Medulla oblongata (tissue), 1 donor: ENCODE measurements at regions not wholly inside any gene's neighbourhood (a gene's known extent, or its start where the extent isn't known, plus 50 kb on each side); places are given as distances from the start of the nearest gene placed in this dataset.
"Not testable (repeated sequence)": the region's sequence is repeated elsewhere in the genome, so short reads cannot be mapped to it uniquely, and the experiment has no call there.

Source experiments
- DNase-seq: peaks from one replicate; pipeline ENCODE4 v3.0.0-alpha.2; 2015; ENCODE audit errors: extremely low spot score

DNA sequence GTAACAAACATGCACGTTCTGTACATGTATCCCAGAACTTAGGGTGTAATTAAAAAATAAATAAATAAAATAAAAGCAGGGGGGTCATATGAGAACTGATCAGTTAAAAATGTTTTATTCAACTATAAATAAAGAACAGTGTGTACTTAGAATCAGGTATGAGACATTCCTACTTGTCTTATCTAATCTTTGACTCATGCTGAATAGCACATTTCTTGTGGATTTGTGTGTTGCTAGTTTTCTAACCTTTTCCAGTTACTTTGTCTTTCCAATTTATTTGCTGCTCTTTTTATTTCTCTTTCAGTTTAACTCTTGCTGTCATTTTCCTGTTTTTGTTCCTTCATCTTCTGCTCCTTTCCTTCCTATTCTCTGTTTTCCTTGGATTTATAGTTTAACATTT lies 1917.1 kb upstream of the CDH6 start:
- DNase-seq = no peak

DNA sequence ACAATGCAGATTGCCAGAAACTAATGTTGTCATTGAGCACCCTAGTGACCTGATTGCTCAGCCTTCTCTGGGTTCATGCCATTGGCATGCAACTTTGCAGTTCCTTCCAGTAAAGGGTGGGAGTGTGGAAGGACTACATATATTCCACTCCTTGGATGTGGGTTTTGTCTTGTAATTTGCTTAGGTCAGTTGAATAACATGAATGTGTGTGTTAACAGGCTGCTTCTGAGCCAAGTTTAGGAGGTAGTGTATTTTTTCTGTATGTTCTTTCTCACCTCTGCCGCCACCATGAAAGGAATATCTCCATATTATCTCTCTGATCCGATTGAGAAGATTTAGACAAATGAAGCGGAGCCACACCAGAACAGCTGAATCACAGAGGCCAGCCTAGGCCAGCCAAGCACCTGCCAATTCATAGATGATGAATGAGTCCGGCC lies 1929.6 kb upstream of the CDH6 start:
- no peak for DNase-seq

DNA sequence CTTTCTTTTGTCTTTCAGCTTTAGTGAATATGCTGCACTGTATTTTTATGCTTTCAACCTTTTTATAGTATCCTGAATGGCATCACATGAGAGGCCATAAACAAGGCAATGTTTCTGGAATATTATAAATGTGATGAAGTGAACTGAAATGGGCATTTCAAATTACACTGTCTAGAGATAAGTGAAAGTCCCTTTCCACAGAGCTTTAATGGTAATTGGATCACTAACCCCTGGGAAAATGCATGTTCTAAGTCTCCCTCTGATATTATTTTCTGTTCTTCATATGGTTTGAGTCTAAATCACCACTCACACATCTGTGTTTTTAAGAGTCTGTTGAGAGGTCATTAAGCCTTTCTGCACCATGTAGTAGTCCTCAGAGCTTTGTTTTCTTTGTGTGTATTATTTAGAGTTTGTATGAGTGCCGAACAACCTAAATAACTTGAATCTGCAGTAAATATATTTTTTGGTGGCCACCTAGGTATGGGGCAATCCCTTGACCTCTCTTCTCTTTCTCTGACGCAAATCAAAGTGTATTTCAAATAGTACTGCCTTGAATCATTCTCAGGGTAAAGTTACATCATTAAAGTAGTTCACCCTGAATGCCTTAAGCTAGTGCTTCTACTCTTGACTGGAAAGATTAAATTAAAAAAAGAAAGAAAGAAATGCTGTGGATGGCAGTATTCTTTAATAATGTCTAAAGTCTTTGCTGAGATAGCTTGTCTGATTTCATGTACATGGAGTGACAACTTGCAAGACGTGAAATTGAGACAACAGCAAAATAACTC lies 1931.0 kb upstream of the CDH6 start:
- DNase-seq = no peak

DNA sequence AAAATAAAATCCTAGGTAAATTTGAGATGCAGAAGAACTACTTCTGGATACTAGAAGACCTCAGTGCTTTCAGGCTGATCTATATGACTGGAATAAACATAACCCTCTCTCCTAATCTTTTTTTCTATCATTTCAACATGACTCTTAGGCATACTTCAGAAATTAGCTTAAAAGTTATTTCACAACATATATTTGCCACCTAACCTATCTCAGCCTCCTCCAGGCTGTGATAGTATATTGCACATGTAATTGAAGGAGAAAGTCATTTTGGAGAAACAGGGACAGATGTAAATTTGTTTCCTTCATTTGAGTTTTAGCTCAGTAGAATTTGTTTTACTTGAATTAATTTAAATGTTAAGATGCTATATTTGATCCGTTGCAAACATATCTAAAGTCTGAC lies 1932.3 kb upstream of the CDH6 start:
- DNase-seq = no peak

DNA sequence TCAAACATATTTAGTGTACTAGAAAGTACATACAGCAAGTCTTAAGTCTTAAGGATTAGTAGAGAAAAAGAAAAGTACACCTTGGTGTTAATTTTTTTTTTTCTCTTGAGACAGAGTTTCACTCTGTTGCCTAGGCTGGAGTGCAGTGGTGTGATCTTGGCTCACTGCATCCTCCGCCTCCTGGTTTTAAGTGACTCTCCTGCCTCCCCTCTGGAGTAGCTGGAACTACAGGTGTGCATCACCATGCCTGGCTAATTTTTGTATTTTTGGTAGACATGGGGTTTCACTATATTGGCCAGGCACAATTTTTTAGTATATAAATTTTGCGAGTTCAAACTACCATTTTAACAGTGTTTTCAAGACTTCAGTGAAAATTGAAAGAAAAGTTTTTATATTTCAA lies 1941.1 kb upstream of the CDH6 start:
- DNase-seq = no peak

DNA sequence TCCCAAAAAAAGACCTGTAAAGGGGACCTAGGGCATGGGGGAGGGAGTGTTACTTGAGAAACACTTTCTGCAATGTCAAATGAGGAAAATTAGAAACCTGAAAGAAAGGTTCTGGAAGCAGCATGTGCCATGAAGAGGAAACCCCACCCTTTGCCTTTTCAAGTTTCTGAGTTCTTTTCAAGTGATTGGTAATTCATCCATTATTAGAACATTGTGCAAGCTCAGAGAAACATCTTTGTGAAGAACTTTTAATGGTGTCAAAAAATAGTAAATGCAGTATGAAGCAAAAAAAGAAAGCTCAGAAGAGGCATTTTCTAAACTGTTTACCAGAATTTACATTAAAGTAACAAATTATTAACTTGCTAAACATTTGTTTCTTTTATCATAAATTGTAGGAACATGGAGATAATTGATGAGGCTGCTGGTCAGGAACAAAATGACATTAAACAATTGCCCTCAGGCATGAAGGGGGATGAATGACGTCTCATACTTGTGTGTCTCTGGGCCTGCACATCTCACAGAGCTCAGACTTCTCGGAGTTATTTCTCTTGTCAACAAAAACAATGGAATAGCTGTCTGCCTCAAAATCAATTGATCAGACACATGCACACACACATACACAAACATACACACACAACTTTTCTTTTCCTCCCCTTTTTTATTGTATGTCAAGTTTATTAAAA lies 1946.0 kb upstream of the CDH6 start:
- DNase-seq = no peak

DNA sequence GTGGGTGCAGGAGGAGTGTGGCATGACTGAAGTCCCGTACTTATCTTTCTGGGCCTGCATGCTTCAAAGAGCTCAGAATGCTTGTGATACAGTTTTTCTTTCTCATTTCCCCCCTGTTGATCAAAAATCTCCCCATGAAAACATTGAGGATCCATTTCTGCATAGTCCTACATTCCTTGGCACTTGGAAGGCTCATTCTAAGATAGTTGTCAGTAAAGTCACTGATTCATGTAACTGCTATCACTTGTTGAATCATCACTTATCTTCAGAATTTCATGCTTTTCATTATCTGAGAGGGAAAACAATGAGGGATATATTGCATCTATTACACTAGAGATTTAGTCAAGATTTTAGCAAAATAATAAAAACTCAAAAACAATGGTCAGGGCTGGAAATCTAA lies 1953.1 kb upstream of the CDH6 start:
- DNase-seq = no peak

DNA sequence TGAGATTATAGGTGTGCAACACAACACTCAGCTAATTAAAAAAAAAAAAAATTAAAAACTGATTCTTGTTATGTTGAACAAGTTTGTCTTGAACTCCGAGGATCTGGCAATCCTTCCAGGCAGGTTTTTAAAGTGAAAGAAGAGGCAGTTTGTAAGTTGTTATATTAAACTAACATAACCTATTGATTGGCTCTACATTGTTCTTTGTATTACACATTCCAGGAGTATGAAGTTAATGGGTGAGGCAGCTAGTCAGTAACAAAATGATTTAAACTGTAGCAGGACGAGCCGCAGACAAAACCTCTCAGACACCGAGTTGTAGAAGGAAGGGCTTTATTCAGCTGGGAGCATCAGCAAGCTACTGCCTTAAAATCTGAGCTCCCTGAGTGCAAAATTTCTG lies 1953.9 kb upstream of the CDH6 start:
- DNase-seq = no peak

DNA sequence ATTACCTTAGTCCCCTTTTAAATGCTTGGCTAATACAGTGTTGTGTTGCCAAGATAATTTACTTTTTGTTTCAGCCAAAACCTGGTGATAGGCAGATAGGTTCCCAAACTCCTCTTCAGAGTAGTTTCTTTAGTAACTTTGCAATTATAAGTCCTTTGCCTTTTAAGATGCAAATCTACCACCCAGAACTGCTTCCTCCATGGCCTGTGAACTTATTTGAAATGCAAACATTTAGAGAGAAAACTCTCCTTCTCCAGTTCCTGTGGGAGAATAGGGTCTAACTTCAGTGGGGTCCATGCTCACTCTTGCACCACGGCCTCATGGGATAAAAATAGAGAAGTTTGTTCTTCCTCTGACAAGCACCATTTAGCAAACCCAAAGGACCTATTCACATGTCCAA lies 1955.4 kb upstream of the CDH6 start:
- DNase-seq = no peak

DNA sequence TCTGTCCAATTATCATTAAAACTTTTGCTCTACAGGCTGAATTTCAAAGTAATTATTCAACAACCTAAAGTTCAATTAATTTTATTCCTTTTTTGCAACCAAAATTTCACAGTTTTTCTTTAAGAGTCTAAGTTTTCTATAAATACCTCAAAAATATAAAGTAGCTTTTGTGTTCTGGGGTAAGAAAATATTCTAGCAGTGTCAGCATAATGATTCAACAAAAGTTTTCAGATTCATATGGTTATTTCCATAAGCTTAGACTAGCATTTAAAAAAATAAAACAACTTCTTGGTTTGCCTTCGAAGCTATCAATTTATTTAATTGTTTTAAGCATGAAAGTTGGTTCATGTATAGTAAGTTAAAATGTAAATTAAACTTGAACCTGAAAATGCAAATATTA lies 1962.3 kb upstream of the CDH6 start:
- DNase-seq = no peak

DNA sequence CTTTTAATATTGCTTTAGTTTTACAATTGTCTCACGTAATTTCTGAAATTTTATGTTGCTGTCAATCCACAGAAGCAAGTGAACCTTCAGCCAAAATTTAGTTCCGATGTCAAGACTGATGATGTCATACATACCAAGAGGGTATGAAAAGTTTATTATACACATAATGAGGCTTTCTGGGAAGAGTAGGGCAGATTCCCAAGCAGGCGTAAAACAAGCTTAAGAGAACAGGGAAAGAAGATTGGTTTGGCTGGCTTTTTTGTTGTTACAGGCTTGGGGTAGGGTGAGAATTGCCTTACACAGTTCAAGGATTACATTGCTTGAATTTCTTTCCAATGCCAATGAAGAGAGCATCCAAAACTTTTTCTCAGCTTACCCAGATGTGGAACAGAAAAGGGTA lies 1962.9 kb upstream of the CDH6 start:
- no peak for DNase-seq

DNA sequence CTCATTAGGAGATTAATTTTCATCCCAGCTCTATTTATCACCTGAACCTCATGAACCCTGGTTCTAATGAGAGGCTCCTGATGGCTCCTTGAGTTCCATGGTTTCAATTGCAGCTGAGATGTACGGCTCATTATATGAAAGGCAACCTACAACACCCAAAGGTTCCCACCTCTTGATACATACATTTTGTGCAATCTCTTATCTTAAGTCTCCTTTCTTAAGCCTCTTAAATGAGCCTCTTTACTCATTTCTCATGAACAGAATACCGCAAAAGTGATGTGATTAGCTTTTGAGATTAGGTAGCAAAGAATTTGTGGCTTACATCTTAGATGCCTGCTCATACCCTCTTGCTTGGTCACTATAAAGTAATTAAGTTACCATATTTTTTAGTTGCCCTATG lies 1964.0 kb upstream of the CDH6 start:
- no peak for DNase-seq

DNA sequence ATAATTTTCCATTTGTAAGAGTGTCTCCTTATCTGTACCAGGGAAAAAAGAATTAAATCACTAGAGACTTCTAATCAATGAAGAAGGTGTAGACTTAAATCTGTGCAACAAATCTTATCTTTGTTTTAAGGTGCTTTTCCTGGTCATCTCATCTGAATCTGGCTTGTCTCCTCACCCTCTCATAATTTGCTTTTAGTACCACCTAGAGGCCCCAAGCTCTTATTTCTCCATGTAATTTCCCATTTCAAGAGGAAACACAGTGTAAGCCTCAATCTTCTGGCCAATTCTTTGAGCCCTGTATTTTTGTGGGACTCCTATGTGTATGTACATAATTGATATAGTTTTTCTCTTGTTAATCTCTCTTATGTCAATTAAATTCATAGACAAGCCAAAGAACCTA lies 1975.3 kb upstream of the CDH6 start:
- no peak for DNase-seq

DNA sequence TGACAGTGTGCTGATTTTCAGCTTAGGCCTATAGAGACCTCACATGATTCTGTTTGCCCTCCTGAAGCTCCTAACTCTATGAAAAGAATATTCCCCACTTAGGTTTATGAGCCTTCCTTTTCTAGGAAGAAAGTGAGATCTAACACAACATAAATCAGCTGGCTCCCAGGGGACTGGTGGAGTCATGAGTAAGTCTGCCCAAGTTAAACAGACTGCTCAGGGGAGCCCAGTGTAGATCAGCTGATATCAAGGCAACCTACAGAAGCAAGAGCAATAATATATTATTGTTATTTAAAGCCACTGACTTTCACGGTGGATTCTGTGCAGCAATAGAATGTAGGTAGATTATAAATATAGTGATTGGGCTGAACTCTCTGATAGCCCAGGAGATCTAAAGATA lies 1978.6 kb upstream of the CDH6 start:
- no peak for DNase-seq

DNA sequence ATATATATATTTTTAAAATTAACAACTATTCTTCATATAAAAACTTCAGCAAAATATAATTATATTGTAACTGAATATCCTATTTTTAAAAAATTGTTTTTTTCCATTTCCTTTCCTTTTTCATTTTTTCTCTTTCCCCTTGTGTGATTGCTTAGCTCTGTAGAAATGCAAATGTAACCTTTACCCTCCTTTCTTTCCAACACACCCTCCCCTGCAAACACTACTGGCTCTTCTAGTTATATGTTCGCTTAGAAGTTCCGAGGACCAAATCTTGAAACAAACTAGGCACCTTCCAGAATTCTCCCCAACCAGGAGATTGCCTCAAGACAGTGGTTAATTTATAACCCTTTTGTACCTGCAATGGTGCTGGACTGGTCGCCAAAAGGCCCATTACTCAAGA lies 1980.0 kb upstream of the CDH6 start:
- no peak for DNase-seq

DNA sequence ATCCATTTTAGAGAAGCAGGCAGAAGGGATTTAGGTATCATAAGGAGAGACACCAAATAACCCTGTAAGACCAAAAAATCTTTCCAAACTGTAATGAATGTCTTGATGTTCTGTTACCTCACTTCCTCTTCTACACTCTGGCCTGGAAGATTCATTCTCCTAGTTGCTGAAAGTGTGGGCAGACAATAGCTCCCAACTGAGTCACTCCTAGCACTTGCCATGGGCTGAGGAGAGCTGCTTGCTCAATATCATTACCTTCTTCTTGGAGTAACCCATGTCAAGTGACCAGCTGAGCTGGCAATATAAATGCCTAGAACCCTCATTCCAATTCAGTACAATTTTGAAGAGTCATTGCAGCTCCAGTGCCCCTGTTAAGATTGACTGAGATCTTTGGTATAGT lies 1985.5 kb upstream of the CDH6 start:
- no peak for DNase-seq

DNA sequence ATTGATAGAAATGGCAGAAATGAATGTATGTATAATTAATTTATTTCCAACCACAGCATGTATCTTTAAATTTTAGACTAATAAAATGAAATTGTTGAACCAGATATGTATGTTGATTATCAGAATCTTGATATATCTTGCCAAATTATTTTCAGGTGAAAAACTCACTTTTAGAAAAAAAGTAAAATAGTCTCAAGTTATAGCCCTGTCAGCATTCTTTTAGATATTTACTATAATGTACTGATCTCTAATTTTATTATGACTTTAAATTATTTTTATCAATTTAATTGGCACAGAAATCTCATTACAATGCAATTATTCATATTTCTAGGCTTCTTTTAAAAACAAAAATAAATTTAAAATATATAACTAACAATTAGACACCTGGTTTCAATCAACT lies 1990.4 kb upstream of the CDH6 start:
- DNase-seq = no peak

DNA sequence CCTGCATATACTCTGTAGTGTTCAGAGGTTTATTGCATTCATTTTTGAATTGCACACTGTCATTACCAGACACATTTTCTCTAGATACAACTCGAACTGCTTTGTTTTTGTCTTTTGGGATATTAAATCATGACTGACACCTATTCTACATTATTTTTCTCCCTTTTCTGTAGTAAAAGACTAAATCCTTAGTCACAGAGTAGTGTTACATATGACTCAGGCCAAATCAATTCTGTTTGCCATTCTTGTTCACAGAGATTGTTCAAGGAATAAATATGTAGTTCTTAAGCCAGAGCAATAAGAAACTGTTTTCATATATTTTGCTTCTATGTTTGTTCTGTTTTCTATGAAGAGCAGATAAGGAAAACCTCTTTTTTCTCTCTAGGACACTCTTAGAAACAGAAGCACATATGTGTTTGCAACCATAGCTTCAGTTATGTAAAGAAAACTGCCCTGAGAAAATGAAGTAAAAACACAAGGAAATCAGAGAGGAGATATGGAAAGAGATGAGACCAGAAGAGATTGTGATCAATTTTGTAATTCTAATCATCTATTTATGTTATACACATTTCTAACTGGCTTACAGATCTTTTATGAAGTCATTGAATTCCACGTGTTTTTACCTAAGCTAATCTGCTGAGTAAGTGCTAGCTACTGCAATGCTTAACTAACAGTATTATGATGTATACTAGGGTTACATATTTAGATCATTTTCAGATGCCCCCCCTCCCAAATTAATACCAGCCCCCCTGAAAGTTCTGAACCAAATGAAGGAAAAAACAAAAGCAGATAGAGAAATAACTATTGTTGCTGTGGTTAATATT lies 1995.6 kb upstream of the CDH6 start:
- no peak for DNase-seq

DNA sequence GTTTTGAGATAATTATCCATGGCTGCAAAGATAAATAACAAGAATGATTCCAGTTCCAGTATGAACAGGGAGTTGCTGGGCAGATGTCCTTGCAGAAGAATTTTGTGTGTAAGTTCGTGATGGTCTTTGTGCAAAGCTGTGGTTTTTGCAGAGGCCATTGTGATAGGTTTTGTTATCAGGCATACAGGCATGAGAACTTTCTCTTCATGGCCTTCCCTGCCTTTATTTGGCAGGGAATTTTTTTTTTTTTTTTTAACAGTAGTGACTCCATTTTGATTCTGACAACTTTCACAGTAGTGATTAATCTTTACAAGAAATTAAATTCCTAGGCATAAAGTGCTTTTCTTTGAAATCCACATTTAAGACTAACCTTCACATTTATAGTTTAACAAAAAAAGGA lies 1999.5 kb upstream of the CDH6 start:
- no peak for DNase-seq

DNA sequence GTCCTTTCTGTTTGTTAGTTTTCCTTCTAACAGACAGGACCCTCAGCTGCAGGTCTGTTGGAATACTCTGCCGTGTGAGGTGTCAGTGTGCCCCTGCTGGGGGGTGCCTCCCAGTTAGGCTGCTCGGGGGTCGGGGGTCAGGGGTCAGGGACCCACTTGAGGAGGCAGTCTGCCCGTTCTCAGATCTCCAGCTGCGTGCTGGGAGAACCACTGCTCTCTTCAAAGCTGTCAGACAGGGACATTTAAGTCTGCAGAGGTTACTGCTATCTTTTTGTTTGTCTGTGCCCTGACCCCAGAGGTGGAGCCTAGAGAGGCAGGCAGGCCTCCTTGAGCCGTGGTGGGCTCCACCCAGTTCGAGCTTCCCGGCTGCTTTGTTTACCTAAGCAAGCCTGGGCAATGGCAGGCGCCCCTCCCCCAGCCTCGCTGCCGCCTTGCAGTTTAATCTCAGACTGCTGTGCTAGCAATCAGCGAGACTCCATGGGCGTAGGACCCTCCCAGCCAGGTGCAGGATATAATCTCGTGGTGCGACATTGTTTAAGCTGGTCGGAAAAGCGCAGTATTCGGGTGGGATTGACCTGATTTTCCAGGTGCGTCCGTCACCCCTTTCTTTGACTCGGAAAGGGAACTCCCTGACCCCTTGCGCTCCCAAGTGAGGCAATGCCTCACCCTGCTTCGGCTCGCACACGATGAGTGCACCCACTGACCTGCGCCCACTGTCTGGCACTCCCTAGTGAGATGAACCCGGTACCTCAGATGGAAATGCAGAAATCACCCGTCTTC lies 2002.0 kb upstream of the CDH6 start:
- DNase-seq = not testable (repeated sequence)

DNA sequence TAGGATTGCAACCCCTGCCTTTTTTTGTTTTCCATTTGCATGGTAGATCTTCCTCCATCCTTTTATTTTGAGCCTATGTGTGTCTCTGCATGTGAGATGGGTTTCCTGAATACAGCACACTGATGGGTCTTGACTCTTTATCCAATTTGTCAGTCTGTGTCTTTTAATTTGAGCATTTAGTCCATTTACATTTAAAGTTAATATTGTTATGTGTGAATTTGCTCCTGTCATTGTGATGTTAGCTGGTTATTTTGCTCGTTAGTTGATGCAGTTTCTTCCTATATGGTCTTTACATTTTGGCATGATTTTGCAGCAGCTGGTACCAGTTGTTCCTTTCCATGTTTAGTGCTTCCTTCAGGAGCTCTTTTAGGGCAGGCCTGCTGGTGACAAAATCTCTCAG lies 2003.1 kb upstream of the CDH6 start:
- DNase-seq = not testable (repeated sequence)

DNA sequence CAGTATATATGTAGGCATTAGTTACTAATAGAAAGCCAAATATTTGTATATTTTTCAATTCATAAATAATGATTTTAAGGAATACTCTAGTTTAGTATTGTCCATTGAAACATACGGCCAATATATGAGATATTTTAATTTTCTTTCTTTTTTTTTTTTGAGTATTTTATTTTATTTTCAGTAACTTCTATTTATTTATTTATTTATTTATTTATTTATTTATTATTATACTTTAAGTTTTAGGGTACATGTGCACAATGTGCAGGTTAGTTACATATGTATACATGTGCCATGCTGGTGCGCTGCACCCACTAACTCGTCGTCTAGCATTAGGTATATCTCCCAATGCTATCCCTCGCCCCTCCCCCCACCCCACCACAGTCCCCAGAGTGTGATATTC lies 2007.1 kb upstream of the CDH6 start:
- DNase-seq = not testable (repeated sequence)
